OCI-LY3 (cell line): ENCODE measurements at regions not wholly inside any gene's neighbourhood (a gene's known extent, or its start where the extent isn't known, plus 50 kb on each side); places are given as distances from the start of the nearest gene placed in this dataset.

Experiments
- CTCF ChIP-seq: fragments of 200-600, 300-600 bp; sonication (generic); IDR thresholded peaks from 2 replicates; pipeline ENCODE4 v1.5.1; 2014; ENCODE audit warnings: antibody characterized with exemption, low read length, low read depth
- EZH2phosphoT487 ChIP-seq: fragments of 200-600 bp; shearing (Covaris generic); IDR thresholded peaks from 2 replicates; pipeline ENCODE4 v1.6.1; 2018; ENCODE audit warnings: antibody characterized with exemption, mixed run types, low read depth

GRCh38 chr14:42673963-42674362 is 1067.3 kb downstream of the LRFN5 start:
- no peak for TF ChIP-seq CTCF
- no peak for TF ChIP-seq EZH2phosphoT487
